Progenitor cell of endocrine pancreas (in vitro differentiated cells): ENCODE measurements at regions not wholly inside any gene's neighbourhood (a gene's known extent, or its start where the extent isn't known, plus 50 kb on each side); places are given as distances from the start of the nearest gene placed in this dataset.

Experiments used
- DNase-seq: peaks from one replicate; pipeline ENCODE4 v3.0.0; 2021; ENCODE audit warnings: low spot score; ENCODE audit not compliant: unreplicated experiment
- H3K27ac Mint-ChIP-seq: 2 replicates; pipeline ENCODE4 v1.8.0; 2021; ENCODE audit warnings: mild to moderate bottlenecking, moderate library complexity, mixed read lengths
- H3K27me3 Mint-ChIP-seq: 2 replicates; pipeline ENCODE4 v1.8.0; 2021; ENCODE audit warnings: mixed read lengths
- H3K36me3 Mint-ChIP-seq: 2 replicates; pipeline ENCODE4 v1.8.0; 2022; ENCODE audit warnings: mixed read lengths; ENCODE audit not compliant: insufficient read depth
- H3K4me1 Mint-ChIP-seq: 2 replicates; pipeline ENCODE4 v1.8.0; 2021; ENCODE audit warnings: low read depth, mixed read lengths
- H3K4me3 Mint-ChIP-seq: 2 replicates; pipeline ENCODE4 v1.8.0; 2021; ENCODE audit warnings: low read depth, mild to moderate bottlenecking, moderate library complexity, mixed read lengths
- H3K9me3 Mint-ChIP-seq: 2 replicates; pipeline ENCODE4 v1.8.0; 2021; ENCODE audit warnings: low read depth, mixed read lengths
- CTCF ChIP-seq: fragments of 200-600 bp; sonication (generic); IDR thresholded peaks from one replicate; pipeline ENCODE4 v1.5.0; 2021; ENCODE audit warnings: antibody characterized with exemption, mild to moderate bottlenecking; ENCODE audit not compliant: unreplicated experiment

DNA sequence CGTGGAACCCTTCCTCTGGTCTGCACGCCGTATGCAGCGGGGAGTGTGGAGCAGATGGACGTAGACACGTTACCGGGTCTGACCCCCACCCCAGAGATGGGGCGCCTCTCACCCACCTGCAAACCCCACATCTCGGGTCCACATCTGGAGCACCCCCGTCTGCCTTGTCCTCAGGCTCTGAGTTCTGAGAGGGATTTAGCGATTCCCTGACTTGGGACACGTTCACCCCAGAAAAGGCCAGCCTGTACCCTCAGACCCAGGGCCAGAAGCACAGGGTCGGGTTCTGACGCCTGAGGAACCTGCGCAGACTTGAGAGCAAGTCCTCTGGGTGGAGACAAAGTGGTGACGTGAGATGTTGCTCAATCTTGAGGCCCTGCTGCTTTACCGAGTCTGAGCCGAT, 1138.5 kb downstream of the BRD1 start:
- no peak for TF ChIP-seq CTCF
- Mint-ChIP-seq H3K27ac (no peak overlapping the region), H3K4me3 (no peak overlapping the region), H3K36me3 (no peaks in the 10 kb centered on the region), H3K4me1 (no peaks in the 10 kb centered on the region), H3K27me3 (no peaks in the 10 kb centered on the region), H3K9me3 (peaks cover 6% of the 10 kb centered on the region)
- DNase-seq, result no peak

- Mint-ChIP-seq H3K4me3 (no peak overlapping the region), H3K36me3 (no peaks in the 10 kb centered on the region), H3K9me3 (peaks cover 6% of the 10 kb centered on the region), H3K4me1 (no peaks in the 10 kb centered on the region), H3K27me3 (no peaks in the 10 kb centered on the region), H3K27ac (no peak overlapping the region)
- no peak for TF ChIP-seq CTCF
- DNase-seq, result no peak
Measured at GRCh38 chr22:48688366-48688765, 1139.3 kb downstream of the BRD1 start.

DNA sequence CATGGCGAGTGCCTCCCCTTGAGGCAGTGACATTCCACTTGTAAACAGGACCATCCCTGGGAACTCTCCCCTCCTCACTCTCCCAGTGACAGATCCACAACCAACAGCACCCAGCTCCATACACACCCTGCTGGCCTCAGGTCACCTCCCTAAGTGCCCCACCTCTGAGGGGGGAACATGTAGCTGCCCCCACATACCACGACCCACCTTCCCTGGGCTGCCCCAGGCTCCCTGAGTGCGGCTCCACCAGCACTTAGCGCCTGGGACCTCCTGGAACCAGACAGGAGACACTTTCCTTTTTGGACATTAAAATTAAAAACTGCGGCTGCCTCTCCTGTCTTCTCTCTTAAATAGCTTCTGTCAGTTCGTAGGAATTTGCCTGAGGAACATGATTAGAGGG, 1140.1 kb downstream of the BRD1 start:
- TF ChIP-seq CTCF, result no peak
- H3K27ac Mint-ChIP-seq, result peak overlapping the region; percentile 31
- no peak overlapping the region for H3K4me3 Mint-ChIP-seq
- peaks cover 6% of the 10 kb centered on the region for H3K9me3 Mint-ChIP-seq
- no peaks in the 10 kb centered on the region for H3K36me3 Mint-ChIP-seq
- H3K27me3 Mint-ChIP-seq, result no peaks in the 10 kb centered on the region
- H3K4me1 Mint-ChIP-seq, result no peaks in the 10 kb centered on the region
- DNase-seq, result no peak

DNA sequence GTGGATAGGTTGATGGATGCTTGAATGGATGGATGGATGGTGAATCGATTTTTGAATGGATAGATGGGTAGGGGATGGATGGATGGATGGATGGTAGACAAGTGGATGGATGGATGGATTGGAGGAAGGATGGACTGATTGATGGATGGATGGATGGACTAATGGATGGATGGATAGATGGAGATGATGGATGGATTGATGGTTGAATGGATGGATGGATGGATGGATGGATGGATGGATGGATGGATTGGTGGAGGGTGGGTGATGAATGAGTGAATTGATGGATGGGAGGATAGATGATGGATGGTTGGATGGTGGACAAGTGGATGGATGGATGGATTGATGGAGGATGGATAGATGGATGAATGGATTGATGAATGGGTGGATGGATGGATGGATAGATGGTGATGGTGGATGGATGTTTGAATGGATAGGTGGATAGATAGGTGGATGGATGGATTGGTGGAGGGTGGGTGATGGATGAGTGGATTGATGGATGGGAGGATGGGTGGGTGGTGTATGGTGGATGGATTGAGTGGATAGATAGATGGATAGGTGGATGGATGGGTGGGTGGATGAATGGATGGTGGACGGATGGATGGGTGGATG, 1140.9 kb downstream of the BRD1 start:
- Mint-ChIP-seq H3K9me3 (peaks cover 6% of the 10 kb centered on the region), H3K27ac (no peak overlapping the region), H3K4me3 (no peak overlapping the region), H3K27me3 (no peaks in the 10 kb centered on the region), H3K4me1 (no peaks in the 10 kb centered on the region), H3K36me3 (no peaks in the 10 kb centered on the region)
- TF ChIP-seq CTCF, result no peak
- no peak for DNase-seq

GRCh38 chr22:48685767-48686166, 1141.9 kb downstream of the BRD1 start:
- H3K27me3 Mint-ChIP-seq, result no peaks in the 10 kb centered on the region
- H3K9me3 Mint-ChIP-seq, result peaks cover 6% of the 10 kb centered on the region
- DNase-seq, result no peak
- TF ChIP-seq CTCF, result no peak
- no peak overlapping the region for H3K4me3 Mint-ChIP-seq
- H3K27ac Mint-ChIP-seq, result no peak overlapping the region
- H3K36me3 Mint-ChIP-seq, result no peaks in the 10 kb centered on the region
- H3K4me1 Mint-ChIP-seq, result no peaks in the 10 kb centered on the region
